Karpas-422 (cell line): ENCODE measurements at regions not wholly inside any gene's neighbourhood (a gene's known extent, or its start where the extent isn't known, plus 50 kb on each side); places are given as distances from the start of the nearest gene placed in this dataset.
"Not testable (repeated sequence)": the region's sequence is repeated elsewhere in the genome, so short reads cannot be mapped to it uniquely, and the experiment has no call there.

ENCODE experiments used
- DNase-seq: peaks from one replicate; pipeline ENCODE4 v3.0.0-alpha.2; 2015
- H2AFZ ChIP-seq: fragments of 200-600 bp; sonication (generic); 2 replicates; pipeline ENCODE4 v1.6.1; 2014; ENCODE audit warnings: antibody characterized with exemption, low read length, mixed read lengths
- H3K27ac ChIP-seq: fragments of 200-600 bp; sonication (generic); 2 replicates; pipeline ENCODE4 v1.5.1; 2014; ENCODE audit warnings: mild to moderate bottlenecking, low read length, moderate library complexity
- H3K27me3 ChIP-seq: fragments of 200-600 bp; sonication (generic); 2 replicates; pipeline ENCODE4 v1.6.1; 2014; ENCODE audit warnings: low read length, mixed read lengths
- H3K36me3 ChIP-seq: fragments of 200-600 bp; sonication (generic); 2 replicates; pipeline ENCODE4 v1.6.1; 2014; ENCODE audit warnings: low read length, mixed read lengths; ENCODE audit not compliant: insufficient read depth
- H3K4me1 ChIP-seq: fragments of 200-600 bp; sonication (generic); 2 replicates; pipeline ENCODE4 v1.6.1; 2014; ENCODE audit warnings: mild to moderate bottlenecking, low read length, mixed read lengths
- H3K4me2 ChIP-seq: fragments of 200-600 bp; sonication (generic); 2 replicates; pipeline ENCODE4 v1.6.1; 2014; ENCODE audit warnings: low read length, low read depth, mild to moderate bottlenecking; ENCODE audit not compliant: poor library complexity, severe bottlenecking
- H3K4me3 ChIP-seq: fragments of 200-600 bp; sonication (generic); 2 replicates; pipeline ENCODE4 v1.5.1; 2014; ENCODE audit warnings: mild to moderate bottlenecking, antibody characterized with exemption, low read length, mixed read lengths
- H3K79me2 ChIP-seq: fragments of 200-600 bp; sonication (generic); 2 replicates; pipeline ENCODE4 v1.6.1; 2014; ENCODE audit warnings: mild to moderate bottlenecking, low read length, mixed read lengths
- H3K9ac ChIP-seq: fragments of 200-600 bp; sonication (generic); 2 replicates; pipeline ENCODE4 v1.6.0; 2014; ENCODE audit warnings: low read length
- H3K9me2 ChIP-seq: fragments of 200-600 bp; sonication (generic), shearing (Covaris generic); replicated peaks from 2 replicates; pipeline ENCODE4 v1.6.0; 2014; ENCODE audit warnings: mild to moderate bottlenecking, low read length, moderate library complexity; ENCODE audit not compliant: insufficient read depth
- H3K9me3 ChIP-seq: fragments of 300-700, 200-600 bp; sonication (generic); 2 replicates; pipeline ENCODE4 v1.6.1; 2014; ENCODE audit warnings: low read length, mixed read lengths
- H4K20me1 ChIP-seq: fragments of 200-600 bp; sonication (generic); 2 replicates; pipeline ENCODE4 v1.6.1; 2014; ENCODE audit warnings: mild to moderate bottlenecking, antibody characterized with exemption, low read length, low read depth; ENCODE audit not compliant: insufficient read depth

GRCh38 chr3:3902161-3902560 lies 102.9 kb downstream of the LRRN1 start:
- H3K4me2 ChIP-seq, result no peak overlapping the region
- no peak overlapping the region for H3K4me3 ChIP-seq
- H3K27me3 ChIP-seq, result no peaks in the 10 kb centered on the region
- H3K79me2 ChIP-seq, result no peaks in the 10 kb centered on the region
- H3K36me3 ChIP-seq, result no peaks in the 10 kb centered on the region
- H3K9me3 ChIP-seq, result no peaks in the 10 kb centered on the region
- no peak overlapping the region for H3K9ac ChIP-seq
- no peaks in the 10 kb centered on the region for H3K9me2 ChIP-seq
- no peaks in the 10 kb centered on the region for H3K4me1 ChIP-seq
- DNase-seq, result no peak
- no peak overlapping the region for H3K27ac ChIP-seq
- H4K20me1 ChIP-seq, result no peaks in the 10 kb centered on the region
- H2AFZ ChIP-seq, result no peak overlapping the region

GRCh38 chr3:3906171-3906570 lies 106.9 kb downstream of the LRRN1 start:
- H3K79me2 ChIP-seq, result no peaks in the 10 kb centered on the region
- H3K27me3 ChIP-seq, result no peaks in the 10 kb centered on the region
- no peak overlapping the region for H3K4me3 ChIP-seq
- H2AFZ ChIP-seq, result no peak overlapping the region
- no peaks in the 10 kb centered on the region for H3K36me3 ChIP-seq
- H3K9me3 ChIP-seq, result no peaks in the 10 kb centered on the region
- H3K4me2 ChIP-seq, result no peak overlapping the region
- no peak overlapping the region for H3K27ac ChIP-seq
- no peaks in the 10 kb centered on the region for H3K9me2 ChIP-seq
- H3K9ac ChIP-seq, result no peak overlapping the region
- no peak for DNase-seq
- H3K4me1 ChIP-seq, result no peaks in the 10 kb centered on the region
- H4K20me1 ChIP-seq, result no peaks in the 10 kb centered on the region

GRCh38 chr3:3907023-3907422 lies 107.8 kb downstream of the LRRN1 start:
- Histone ChIP-seq H4K20me1 (no peaks in the 10 kb centered on the region), H3K4me3 (no peak overlapping the region), H3K9me3 (no peaks in the 10 kb centered on the region), H3K9me2 (no peaks in the 10 kb centered on the region), H3K4me2 (no peak overlapping the region), H3K4me1 (no peaks in the 10 kb centered on the region), H3K9ac (no peak overlapping the region), H3K36me3 (no peaks in the 10 kb centered on the region), H3K27ac (no peak overlapping the region), H3K79me2 (no peaks in the 10 kb centered on the region), H2AFZ (no peak overlapping the region), H3K27me3 (no peaks in the 10 kb centered on the region)
- no peak for DNase-seq

- Histone ChIP-seq H2AFZ (no peak overlapping the region), H4K20me1 (no peaks in the 10 kb centered on the region), H3K27me3 (no peaks in the 10 kb centered on the region), H3K4me3 (no peak overlapping the region), H3K4me2 (no peak overlapping the region), H3K9ac (no peak overlapping the region), H3K36me3 (no peaks in the 10 kb centered on the region), H3K27ac (no peak overlapping the region), H3K9me3 (no peaks in the 10 kb centered on the region), H3K9me2 (0 out of 2 replicates have a peak, but pooled peaks cover 4% of the 10 kb centered on the region), H3K4me1 (no peaks in the 10 kb centered on the region), H3K79me2 (no peaks in the 10 kb centered on the region)
- no peak for DNase-seq
Observed at GRCh38 chr3:3918763-3919162, 119.5 kb downstream of the LRRN1 start.

GRCh38 chr3:3919316-3919715 lies 120.1 kb downstream of the LRRN1 start:
- Histone ChIP-seq H3K4me1 (no peaks in the 10 kb centered on the region), H2AFZ (no peak overlapping the region), H4K20me1 (no peaks in the 10 kb centered on the region), H3K4me3 (no peak overlapping the region), H3K36me3 (no peaks in the 10 kb centered on the region), H3K9me3 (no peaks in the 10 kb centered on the region), H3K9ac (no peak overlapping the region), H3K9me2 (0 out of 2 replicates have a peak, but pooled peaks cover 4% of the 10 kb centered on the region), H3K4me2 (no peak overlapping the region), H3K27ac (no peak overlapping the region), H3K27me3 (no peaks in the 10 kb centered on the region), H3K79me2 (no peaks in the 10 kb centered on the region)
- no peak for DNase-seq

- Histone ChIP-seq H3K79me2 (no peaks in the 10 kb centered on the region), H3K4me3 (no peak overlapping the region), H3K36me3 (no peaks in the 10 kb centered on the region), H2AFZ (no peak overlapping the region), H3K9me2 (no peaks in the 10 kb centered on the region), H3K9ac (no peak overlapping the region), H3K27me3 (no peaks in the 10 kb centered on the region), H4K20me1 (no peaks in the 10 kb centered on the region), H3K4me1 (no peaks in the 10 kb centered on the region), H3K4me2 (no peak overlapping the region), H3K9me3 (no peaks in the 10 kb centered on the region), H3K27ac (no peak overlapping the region)
- no peak for DNase-seq
Observed at GRCh38 chr3:3923619-3924018, 124.4 kb downstream of the LRRN1 start.

- Histone ChIP-seq H3K9ac (no peak overlapping the region), H3K4me3 (no peak overlapping the region), H4K20me1 (no peaks in the 10 kb centered on the region), H3K9me3 (no peaks in the 10 kb centered on the region), H3K36me3 (no peaks in the 10 kb centered on the region), H3K27ac (no peak overlapping the region), H3K4me1 (no peaks in the 10 kb centered on the region), H3K27me3 (no peaks in the 10 kb centered on the region), H3K4me2 (no peak overlapping the region), H3K79me2 (no peaks in the 10 kb centered on the region), H2AFZ (no peak overlapping the region), H3K9me2 (no peaks in the 10 kb centered on the region)
- DNase-seq, result no peak
Observed at GRCh38 chr3:3927198-3927597, 128.0 kb downstream of the LRRN1 start.

- no peaks in the 10 kb centered on the region for H3K9me2 ChIP-seq
- no peak overlapping the region for H3K4me3 ChIP-seq
- no peaks in the 10 kb centered on the region for H3K4me1 ChIP-seq
- no peak overlapping the region for H3K27ac ChIP-seq
- no peaks in the 10 kb centered on the region for H3K36me3 ChIP-seq
- no peaks in the 10 kb centered on the region for H3K79me2 ChIP-seq
- H3K4me2 ChIP-seq, result no peak overlapping the region
- DNase-seq, result no peak
- no peak overlapping the region for H3K9ac ChIP-seq
- H2AFZ ChIP-seq, result no peak overlapping the region
- no peaks in the 10 kb centered on the region for H3K9me3 ChIP-seq
- H3K27me3 ChIP-seq, result no peaks in the 10 kb centered on the region
- no peaks in the 10 kb centered on the region for H4K20me1 ChIP-seq
Observed at GRCh38 chr3:3927965-3928364, 128.7 kb downstream of the LRRN1 start.

GRCh38 chr3:3941380-3941779 lies 142.1 kb downstream of the LRRN1 start:
- H3K4me1 ChIP-seq, DNase-seq, H3K27ac ChIP-seq, H3K4me3 ChIP-seq, H3K9me2 ChIP-seq, H3K27me3 ChIP-seq, H3K36me3 ChIP-seq, H2AFZ ChIP-seq, H3K4me2 ChIP-seq, H4K20me1 ChIP-seq, H3K79me2 ChIP-seq, H3K9me3 ChIP-seq, H3K9ac ChIP-seq: not testable (repeated sequence)
